Endothelial cell (in vitro differentiated cells): ENCODE measurements at regions not wholly inside any gene's neighbourhood (a gene's known extent, or its start where the extent isn't known, plus 50 kb on each side); places are given as distances from the start of the nearest gene placed in this dataset.

Experiments used
- DNase-seq: peaks from one replicate; pipeline ENCODE4 v3.0.0; 2021; ENCODE audit warnings: low spot score
- H3K27ac Mint-ChIP-seq: one replicate; pipeline ENCODE4 v1.8.0; 2021; ENCODE audit warnings: mixed read lengths, inconsistent platforms; ENCODE audit not compliant: unreplicated experiment
- H3K27me3 Mint-ChIP-seq: one replicate; pipeline ENCODE4 v1.8.0; 2021; ENCODE audit warnings: mild to moderate bottlenecking, moderate library complexity, mixed read lengths, inconsistent platforms; ENCODE audit not compliant: unreplicated experiment
- H3K36me3 Mint-ChIP-seq: one replicate; pipeline ENCODE4 v1.8.0; 2021; ENCODE audit warnings: mild to moderate bottlenecking, low read depth, mixed read lengths, inconsistent platforms; ENCODE audit not compliant: unreplicated experiment
- H3K4me1 Mint-ChIP-seq: one replicate; pipeline ENCODE4 v1.8.0; 2021; ENCODE audit warnings: mild to moderate bottlenecking, mixed read lengths, inconsistent platforms; ENCODE audit not compliant: unreplicated experiment
- H3K4me3 Mint-ChIP-seq: one replicate; pipeline ENCODE4 v1.8.0; 2021; ENCODE audit warnings: mild to moderate bottlenecking, mixed read lengths, inconsistent platforms; ENCODE audit not compliant: unreplicated experiment
- H3K9me3 Mint-ChIP-seq: one replicate; pipeline ENCODE4 v1.8.0; 2021; ENCODE audit warnings: mixed read lengths, inconsistent platforms; ENCODE audit not compliant: unreplicated experiment
- TF ChIP-seq, protein P1 (sequence below): fragments of 200-600 bp; sonication (generic); IDR thresholded peaks from one replicate; pipeline ENCODE4 v1.5.0; 2021; ENCODE audit warnings: antibody characterized with exemption; ENCODE audit not compliant: unreplicated experiment

DNA sequence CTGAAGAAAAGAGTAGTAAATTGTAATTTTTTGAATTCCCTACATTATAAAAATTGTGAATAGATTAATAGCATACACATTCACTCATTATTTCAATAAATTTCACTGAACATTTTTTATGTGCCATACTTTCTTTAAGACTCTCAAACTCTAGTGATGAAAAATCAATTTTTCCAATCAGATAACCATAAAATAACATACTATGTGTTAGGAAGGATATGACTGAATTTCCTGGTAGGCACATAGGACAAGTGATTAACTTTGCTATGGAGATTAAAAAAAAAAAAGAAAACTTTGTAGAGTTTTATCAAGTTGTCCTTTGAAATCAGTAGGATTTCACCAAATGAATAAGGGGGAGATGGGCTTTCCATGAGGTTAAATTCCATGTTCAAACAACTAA is 1597.3 kb upstream of the LRRTM3 start:
- no peaks in the 10 kb centered on the region for H3K36me3 Mint-ChIP-seq
- H3K4me1 Mint-ChIP-seq, result no peaks in the 10 kb centered on the region
- no peaks in the 10 kb centered on the region for H3K27me3 Mint-ChIP-seq
- DNase-seq, result no peak
- H3K4me3 Mint-ChIP-seq, result no peak overlapping the region
- no peak overlapping the region for H3K27ac Mint-ChIP-seq
- TF ChIP-seq, protein P1, sequence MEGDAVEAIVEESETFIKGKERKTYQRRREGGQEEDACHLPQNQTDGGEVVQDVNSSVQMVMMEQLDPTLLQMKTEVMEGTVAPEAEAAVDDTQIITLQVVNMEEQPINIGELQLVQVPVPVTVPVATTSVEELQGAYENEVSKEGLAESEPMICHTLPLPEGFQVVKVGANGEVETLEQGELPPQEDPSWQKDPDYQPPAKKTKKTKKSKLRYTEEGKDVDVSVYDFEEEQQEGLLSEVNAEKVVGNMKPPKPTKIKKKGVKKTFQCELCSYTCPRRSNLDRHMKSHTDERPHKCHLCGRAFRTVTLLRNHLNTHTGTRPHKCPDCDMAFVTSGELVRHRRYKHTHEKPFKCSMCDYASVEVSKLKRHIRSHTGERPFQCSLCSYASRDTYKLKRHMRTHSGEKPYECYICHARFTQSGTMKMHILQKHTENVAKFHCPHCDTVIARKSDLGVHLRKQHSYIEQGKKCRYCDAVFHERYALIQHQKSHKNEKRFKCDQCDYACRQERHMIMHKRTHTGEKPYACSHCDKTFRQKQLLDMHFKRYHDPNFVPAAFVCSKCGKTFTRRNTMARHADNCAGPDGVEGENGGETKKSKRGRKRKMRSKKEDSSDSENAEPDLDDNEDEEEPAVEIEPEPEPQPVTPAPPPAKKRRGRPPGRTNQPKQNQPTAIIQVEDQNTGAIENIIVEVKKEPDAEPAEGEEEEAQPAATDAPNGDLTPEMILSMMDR, result no peak
- H3K9me3 Mint-ChIP-seq, result no peaks in the 10 kb centered on the region

DNA sequence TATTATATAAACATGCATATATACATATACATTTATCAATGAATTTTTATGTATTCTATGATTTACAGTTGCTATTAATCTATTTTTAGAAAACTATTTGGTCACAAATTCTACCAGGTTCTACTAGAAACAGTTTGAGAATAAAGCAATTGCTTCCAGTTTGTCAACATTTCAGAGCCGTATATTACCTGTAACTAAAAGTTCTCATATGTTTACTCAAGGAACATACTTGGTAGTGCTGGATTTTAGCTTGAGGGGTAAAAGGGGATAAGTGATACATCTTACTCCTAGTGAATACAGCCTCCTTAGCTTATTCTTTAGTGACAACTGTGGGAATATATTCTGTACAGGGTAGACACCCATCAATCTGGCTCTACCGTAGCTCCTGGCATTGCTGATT is 1590.5 kb upstream of the LRRTM3 start:
- TF ChIP-seq, protein P1, result no peak
- no peak overlapping the region for H3K4me3 Mint-ChIP-seq

DNA sequence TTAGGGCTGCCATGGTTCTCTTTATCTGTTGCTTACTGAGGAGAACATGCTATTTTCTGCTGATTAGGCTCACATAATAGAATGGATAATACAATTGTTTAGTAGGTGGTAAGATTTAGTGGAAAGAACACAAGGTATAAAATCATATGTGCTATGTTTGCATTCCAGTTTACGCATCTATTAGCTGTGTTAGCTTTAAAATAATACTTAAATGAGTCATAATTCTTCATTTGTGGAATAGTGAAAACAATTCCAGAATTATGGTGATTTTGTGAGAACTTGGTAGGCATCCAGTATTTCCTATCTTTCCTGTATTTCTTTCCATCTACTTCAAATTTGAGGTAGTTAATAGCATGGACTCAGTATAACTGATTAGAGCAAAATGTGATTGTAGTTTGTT is 1585.5 kb upstream of the LRRTM3 start:
- TF ChIP-seq, protein P1, result no peak
- Mint-ChIP-seq H3K36me3 (no peaks in the 10 kb centered on the region), H3K4me3 (no peak overlapping the region), H3K4me1 (peaks cover 22% of the 10 kb centered on the region), H3K27ac (no peak overlapping the region), H3K27me3 (no peaks in the 10 kb centered on the region), H3K9me3 (no peaks in the 10 kb centered on the region)
- no peak for DNase-seq

More for the DNA sequence above, 1590.5 kb upstream of the LRRTM3 start:
- Mint-ChIP-seq H3K9me3 (no peaks in the 10 kb centered on the region), H3K4me1 (peaks cover 4% of the 10 kb centered on the region), H3K36me3 (no peaks in the 10 kb centered on the region), H3K27ac (no peak overlapping the region), H3K27me3 (no peaks in the 10 kb centered on the region)
- DNase-seq, result no peak

DNA sequence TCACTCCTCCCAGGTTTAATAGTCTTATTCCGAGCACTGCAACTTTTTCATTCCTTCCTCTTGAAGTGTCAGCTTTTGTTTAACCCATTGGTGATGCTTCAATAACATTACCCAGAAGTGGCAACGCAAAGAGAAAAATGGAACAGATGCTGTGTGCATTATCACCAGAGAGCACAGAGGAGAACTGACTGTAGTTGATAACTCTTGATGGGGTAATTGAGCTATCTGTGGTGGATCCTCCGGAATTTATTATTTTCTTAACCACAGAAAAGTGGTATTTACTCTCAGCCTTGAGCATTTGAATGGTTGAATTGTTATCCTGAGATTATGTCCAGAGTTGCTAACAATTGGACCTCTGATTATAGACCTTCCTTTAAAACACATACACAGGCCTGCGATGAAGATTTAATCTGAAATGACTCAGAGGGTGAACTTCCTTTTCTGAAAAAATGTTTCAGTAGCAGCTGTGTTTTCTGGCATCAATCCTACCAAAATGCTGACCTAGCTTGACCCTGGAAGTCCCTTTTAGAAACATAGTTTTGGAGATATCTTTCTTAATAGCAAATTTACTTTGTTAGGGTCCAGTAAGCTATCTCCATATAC is 1584.4 kb upstream of the LRRTM3 start:
- no peaks in the 10 kb centered on the region for H3K36me3 Mint-ChIP-seq
- no peaks in the 10 kb centered on the region for H3K27me3 Mint-ChIP-seq
- TF ChIP-seq, protein P1, result no peak
- peaks cover 22% of the 10 kb centered on the region for H3K4me1 Mint-ChIP-seq
- H3K27ac Mint-ChIP-seq, result peak overlapping the region; percentile 63
- no peak for DNase-seq
- no peak overlapping the region for H3K4me3 Mint-ChIP-seq
- H3K9me3 Mint-ChIP-seq, result no peaks in the 10 kb centered on the region

DNA sequence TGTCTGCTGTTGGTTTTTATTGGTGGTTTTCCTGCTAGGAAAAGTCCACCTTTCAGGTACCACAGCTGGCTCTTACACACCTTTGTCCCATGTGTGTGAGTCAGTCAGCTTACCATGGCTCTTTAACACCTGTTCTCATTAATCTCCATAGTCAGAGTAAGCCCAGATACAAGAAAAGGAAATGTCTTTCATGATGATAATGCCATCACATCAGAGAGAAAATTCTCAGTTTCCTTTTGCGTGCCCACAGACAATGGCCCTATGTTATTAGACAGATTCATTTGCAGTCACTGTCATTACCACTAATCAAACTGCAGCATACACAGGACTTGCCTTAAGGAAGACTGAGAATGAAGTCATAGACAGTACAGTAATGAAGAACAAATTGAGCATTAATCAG is 1583.6 kb upstream of the LRRTM3 start:
- TF ChIP-seq, protein P1, result no peak
- no peaks in the 10 kb centered on the region for H3K27me3 Mint-ChIP-seq
- H3K9me3 Mint-ChIP-seq, result no peaks in the 10 kb centered on the region
- no peak for DNase-seq
- H3K4me3 Mint-ChIP-seq, result no peak overlapping the region
- no peaks in the 10 kb centered on the region for H3K36me3 Mint-ChIP-seq
- peaks cover 22% of the 10 kb centered on the region for H3K4me1 Mint-ChIP-seq
- H3K27ac Mint-ChIP-seq, result no peak overlapping the region
